ENCODE measurements at regions not wholly inside any gene's neighbourhood (a gene's known extent, or its start where the extent isn't known, plus 50 kb on each side); places are given as distances from the start of the nearest gene placed in this dataset.

DNA sequence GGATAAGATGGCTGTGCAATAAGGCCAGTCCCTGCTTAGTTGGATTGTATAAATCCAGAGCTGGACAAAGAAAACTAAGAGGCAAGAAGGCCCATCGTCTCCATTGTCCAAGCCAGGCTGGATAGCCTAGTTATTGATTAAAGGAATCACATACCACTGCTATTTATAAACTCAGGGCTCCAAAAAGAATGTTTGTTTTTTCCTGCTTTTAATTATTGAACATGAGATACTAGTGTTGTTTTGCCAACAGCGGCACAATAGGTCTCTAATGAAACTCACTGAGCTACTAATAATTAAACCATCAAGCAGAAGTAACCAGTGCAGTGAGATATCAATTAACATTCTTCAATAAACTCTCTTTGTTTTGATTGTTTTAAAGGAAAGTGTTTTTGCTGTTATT lies 259.7 kb downstream of the INSC start:
- DNase-seq = no peak

GRCh38 chr11:15378941-15379340 lies 264.2 kb downstream of the INSC start:
- DNase-seq = peak in 2 of 10 donors; percentile 67 to 70
- intact Hi-C loops (cut with DNase I) = no loop called here

More for the DNA sequence above, 259.7 kb downstream of the INSC start:
- intact Hi-C loops (cut with DNase I) = no loop called here

GRCh38 chr11:15379483-15379882 lies 264.8 kb downstream of the INSC start:
- DNase-seq = peak in 1 of 10 donors; percentile 34
- intact Hi-C loops (cut with DNase I) = no loop called here

GRCh38 chr11:15390857-15391256 lies 276.1 kb downstream of the INSC start:
- no peak for DNase-seq
- intact Hi-C loops (cut with DNase I) = no loop called here

DNA sequence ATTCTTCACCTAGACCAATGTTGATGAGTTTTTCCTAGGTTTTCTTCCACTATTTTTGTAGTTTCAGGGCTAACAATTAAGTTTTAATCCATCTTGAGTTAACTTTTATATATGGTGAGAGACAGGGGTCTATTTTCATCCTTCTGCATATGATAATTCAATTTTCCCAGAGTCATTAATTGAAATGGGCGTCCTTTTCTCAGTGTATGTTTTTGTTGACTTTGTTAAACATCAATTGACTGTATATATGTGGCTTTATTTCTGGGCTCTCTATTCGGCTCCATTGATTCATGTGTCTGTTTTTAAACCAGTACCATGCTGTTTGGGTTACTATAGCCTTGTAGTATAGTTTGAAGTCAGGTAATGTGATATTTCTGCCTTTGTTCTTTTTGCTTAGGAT lies 282.1 kb downstream of the INSC start:
- intact Hi-C loops (cut with DNase I) = no loop called here

DNA sequence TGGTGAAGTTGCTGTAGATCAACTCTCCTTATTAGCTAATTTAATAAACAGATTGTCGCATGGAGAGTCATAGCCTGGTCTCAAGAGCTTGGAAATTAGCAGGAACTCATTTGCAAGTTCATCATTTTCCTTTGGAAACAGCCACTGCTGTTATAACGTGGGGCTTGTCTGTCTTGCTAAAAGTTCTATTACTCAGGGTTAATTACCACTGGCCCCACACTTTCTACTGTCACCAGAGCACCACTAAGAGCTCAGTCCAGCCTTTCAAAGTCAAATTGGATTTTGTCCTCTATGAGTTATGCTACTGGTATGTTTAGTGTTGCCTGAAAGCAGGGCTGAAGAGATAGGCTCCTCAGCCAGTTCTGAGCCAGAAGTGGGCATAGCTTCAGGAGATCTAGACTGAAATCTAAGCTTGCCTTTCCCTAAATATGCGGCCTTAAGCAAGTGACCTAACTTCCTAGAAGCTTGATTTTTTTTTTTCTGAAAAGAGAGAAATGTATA lies 292.2 kb downstream of the INSC start:
- intact Hi-C loops (cut with DNase I) = no loop called here
- no peak for DNase-seq

More for the DNA sequence above, 282.1 kb downstream of the INSC start:
- DNase-seq = no peak

DNA sequence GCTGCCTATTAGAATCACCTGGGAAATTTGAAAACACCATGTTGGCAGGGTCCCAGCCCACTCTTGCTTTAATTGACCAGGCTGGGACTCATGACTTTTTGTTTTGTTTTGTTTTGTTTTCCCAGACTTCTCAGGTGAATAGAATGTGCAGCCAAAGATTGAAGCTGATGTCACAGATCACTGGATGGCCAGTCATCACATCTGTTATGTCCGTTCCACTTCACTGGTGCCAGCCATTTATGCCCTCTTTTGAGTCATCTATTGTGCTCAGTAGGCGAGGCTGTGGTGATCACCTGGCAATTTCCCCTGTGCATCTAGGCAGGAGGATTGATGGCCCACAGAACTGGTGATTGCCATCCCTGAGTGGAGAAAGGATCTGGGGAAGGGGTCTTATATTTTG lies 297.3 kb downstream of the INSC start:
- intact Hi-C loops (cut with DNase I) = no loop called here
- DNase-seq = no peak

GRCh38 chr11:15418921-15419320 lies 304.2 kb downstream of the INSC start:
- no peak for DNase-seq
- intact Hi-C loops (cut with DNase I) = no loop called here

DNA sequence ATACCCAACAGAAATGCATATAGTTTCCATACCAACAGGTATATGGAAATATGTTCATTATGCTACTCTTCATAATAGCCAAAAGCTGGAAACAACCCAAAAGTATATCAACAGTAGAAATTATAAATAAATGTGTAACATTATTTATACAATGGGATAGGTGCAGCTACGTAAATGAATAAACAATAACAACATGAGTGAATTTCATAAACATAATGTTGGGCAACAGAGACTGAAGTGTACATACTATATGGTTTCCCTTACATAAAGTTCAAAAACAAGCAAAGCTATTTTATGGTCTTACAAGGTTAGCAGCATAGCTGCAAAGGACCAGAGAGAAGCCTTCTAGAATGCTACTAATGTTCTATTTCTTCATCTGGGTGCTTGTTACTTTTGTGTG lies 305.0 kb downstream of the INSC start:
- intact Hi-C loops (cut with DNase I) = no loop called here
- DNase-seq = no peak

DNA sequence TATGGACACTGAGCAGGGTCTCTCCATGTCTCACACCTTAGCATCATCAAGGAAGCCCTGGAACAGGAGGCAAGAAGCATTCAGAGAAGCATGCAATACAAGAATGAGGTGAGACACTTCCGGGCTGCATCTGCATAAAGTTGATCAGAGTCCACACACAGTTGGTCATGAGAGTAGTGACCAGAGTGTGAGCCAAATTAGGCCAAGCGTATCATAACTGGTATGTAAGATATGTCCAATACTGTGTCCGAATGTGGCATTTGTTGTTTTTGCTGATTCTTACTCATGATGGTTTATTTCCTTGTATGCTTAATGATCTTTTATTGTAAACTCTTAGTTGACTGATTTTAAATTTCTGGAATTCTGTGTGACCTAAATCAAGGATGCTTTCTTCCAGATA lies 315.7 kb downstream of the INSC start:
- intact Hi-C loops (cut with DNase I) = no loop called here
- no peak for DNase-seq

DNA sequence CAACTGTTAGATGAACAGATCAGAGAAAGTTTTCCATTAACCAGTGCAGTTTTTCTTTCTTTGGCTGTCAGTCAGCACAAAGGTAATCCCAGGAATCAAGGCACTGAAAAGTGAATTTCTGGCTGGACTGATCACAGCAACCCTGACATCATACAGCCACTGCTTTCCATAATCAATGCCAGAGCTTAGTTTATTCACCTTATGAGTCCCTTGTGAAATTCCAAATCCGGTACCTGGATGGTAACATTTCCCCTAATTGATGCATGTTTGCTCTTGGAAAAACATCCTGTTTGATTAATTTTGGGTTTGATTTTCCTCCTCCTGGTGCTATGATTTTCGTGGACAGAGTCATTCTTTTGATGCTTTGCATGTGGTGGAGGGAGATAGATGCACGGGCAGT lies 319.8 kb downstream of the INSC start:
- no peak for DNase-seq
- intact Hi-C loops (cut with DNase I) = no loop called here

DNA sequence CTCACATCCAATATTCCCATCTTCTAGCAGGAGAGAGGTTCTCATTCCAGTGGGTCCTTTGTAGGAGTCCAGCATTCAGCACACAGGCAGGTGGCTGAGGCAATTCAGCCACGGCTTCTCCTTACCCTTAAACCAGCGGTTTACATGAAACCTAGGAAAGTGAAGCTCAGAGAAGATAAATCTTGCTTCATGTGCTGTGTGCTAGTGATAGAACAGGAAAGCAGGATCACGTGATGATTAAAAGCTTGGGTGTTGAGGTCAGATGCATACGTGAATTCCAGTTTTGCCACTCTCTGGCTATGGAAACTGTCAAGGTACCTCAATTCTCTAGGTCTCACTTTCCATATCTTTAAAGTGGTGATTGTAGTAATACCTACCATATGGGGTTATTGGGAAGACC lies 331.6 kb downstream of the INSC start:
- DNase-seq = no peak
- intact Hi-C loops (cut with DNase I) = no loop called here

GRCh38 chr11:15446929-15447328 lies 332.2 kb downstream of the INSC start:
- no peak for DNase-seq
- intact Hi-C loops (cut with DNase I) = no loop called here

DNA sequence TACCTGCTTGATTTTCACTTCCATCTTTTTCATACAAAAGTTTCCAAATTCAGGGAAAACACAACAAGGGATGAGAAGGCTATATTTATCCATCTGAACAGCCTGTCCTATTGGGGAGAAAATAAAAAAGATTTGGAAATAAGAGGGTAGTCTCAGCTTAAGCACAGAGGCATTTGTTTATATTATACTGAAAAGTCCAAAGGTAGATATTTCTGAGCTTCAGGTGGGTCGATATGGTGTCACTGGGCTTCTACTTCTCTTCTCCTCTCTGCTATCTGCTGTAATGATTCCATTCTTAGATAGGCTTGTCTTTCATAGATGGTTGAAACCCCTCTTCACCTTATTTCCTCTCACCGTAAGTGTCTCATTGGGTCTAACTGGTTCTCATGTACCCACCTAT lies 337.0 kb downstream of the INSC start:
- intact Hi-C loops (cut with DNase I) = no loop called here
- DNase-seq = no peak

DNA sequence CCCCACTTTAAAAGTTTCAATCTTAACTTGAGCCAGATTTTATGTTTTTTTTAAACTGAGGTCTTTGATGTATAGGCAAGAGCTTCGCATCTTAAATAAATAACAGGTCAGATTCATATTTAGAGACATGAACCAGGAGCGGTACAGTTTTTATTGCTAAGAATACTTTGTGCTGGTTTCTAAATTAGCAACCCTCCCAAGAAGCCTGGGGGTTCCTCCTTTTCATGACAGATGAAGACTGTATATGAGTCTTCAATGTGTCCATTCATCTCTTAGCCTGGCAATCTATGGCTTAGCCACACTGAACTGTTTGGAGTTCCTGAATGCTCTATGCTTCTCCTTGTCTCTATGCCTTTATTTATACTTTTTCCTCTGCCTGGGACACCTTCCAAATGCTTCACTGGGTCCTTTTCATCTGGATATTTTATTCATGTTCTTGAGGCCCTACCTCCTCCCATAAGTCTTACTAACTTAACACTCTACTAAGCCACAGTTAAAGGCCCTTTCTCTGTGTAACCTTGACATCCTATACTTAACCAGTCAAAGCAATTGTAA lies 338.6 kb downstream of the INSC start:
- no peak for DNase-seq
- intact Hi-C loops (cut with DNase I) = no loop called here

GRCh38 chr11:15468466-15468865 lies 353.7 kb downstream of the INSC start:
- intact Hi-C loops (cut with DNase I) = no loop called here
- no peak for DNase-seq

GRCh38 chr11:15471048-15471894 lies 356.5 kb downstream of the INSC start:
- intact Hi-C loops (cut with DNase I) = no loop called here
- DNase-seq = no peak

- intact Hi-C loops (cut with DNase I) = no loop called here
- DNase-seq = no peak
Measured at GRCh38 chr11:15471895-15472799, 357.4 kb downstream of the INSC start.

- DNase-seq = no peak
- intact Hi-C loops (cut with DNase I) = no loop called here
Measured at GRCh38 chr11:15473954-15474837, 359.5 kb downstream of the INSC start.

DNA sequence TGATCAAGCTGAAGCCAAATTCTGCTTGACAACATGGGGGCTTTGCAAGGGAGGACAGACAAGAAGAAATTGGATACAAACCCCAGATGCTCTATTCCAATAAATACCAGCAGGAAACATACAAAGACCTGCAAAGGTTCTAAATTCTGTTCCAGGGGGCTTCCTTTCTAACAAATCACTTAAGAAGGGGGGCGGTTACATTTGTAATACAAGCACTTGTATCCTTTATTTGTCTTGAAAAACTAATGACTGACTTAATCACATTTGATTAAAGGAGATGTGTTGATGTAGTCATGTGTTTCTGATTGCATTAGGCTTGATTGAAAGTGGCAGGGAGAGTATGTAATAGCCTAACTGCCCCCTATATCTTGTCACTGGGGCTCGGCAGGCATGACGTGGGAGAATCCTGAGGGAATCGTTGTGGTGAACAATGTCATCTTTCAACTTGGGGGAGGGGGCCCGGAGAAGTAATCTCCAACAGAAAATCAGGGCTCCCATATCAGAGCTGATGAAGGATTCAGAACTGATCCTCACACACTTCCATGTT lies 361.7 kb downstream of the INSC start:
- no peak for DNase-seq

More for the DNA sequence above, 361.7 kb downstream of the INSC start:
- intact Hi-C loops (cut with DNase I) = no loop called here

Measured in posterior cingulate gyrus (tissue), 11 donors.